DOHH2 (cell line): ENCODE measurements at regions not wholly inside any gene's neighbourhood (a gene's known extent, or its start where the extent isn't known, plus 50 kb on each side); places are given as distances from the start of the nearest gene placed in this dataset.

ENCODE experiments used
- H3F3A ChIP-seq: fragments of 200-600 bp; sonication (generic), shearing (Covaris generic); 2 replicates; pipeline ENCODE4 v1.6.0; 2016; ENCODE audit warnings: antibody characterized with exemption, mild to moderate bottlenecking; ENCODE audit not compliant: control insufficient read depth, insufficient read depth
- H3K27ac ChIP-seq: fragments of 200-600 bp; sonication (generic); 2 replicates; pipeline ENCODE4 v1.5.1; 2014; ENCODE audit warnings: low read depth, mild to moderate bottlenecking, low read length, moderate library complexity
- H3K27me3 ChIP-seq: fragments of 200-600 bp; sonication (generic); 2 replicates; pipeline ENCODE4 v1.6.1; 2014; ENCODE audit warnings: mild to moderate bottlenecking, low read length, mixed read lengths; ENCODE audit not compliant: control insufficient read depth
- H3K36me3 ChIP-seq: fragments of 200-600 bp; sonication (generic); 2 replicates; pipeline ENCODE4 v1.6.1; 2014; ENCODE audit warnings: mild to moderate bottlenecking, low read length, moderate library complexity, mixed read lengths; ENCODE audit not compliant: control insufficient read depth
- H3K4me1 ChIP-seq: fragments of 200-600 bp; sonication (generic); 2 replicates; pipeline ENCODE4 v1.6.1; 2014; ENCODE audit warnings: mild to moderate bottlenecking, low read length, mixed read lengths; ENCODE audit not compliant: control insufficient read depth
- H3K4me2 ChIP-seq: fragments of 200-600 bp; sonication (generic); 2 replicates; pipeline ENCODE4 v1.6.0; 2014; ENCODE audit warnings: mild to moderate bottlenecking, low read length, moderate library complexity
- H3K4me3 ChIP-seq: fragments of 200-600 bp; sonication (generic); 2 replicates; pipeline ENCODE4 v1.5.1; 2014; ENCODE audit warnings: mild to moderate bottlenecking, low read length, mixed read lengths
- H3K79me2 ChIP-seq: fragments of 200-600 bp; sonication (generic); 2 replicates; pipeline ENCODE4 v1.6.1; 2014; ENCODE audit warnings: mild to moderate bottlenecking, low read length, mixed read lengths; ENCODE audit not compliant: control insufficient read depth
- H3K9me2 ChIP-seq: fragments of 200-600 bp; sonication (generic); replicated peaks from 2 replicates; pipeline ENCODE4 v1.6.1; 2014; ENCODE audit warnings: mild to moderate bottlenecking, low read length, mixed read lengths; ENCODE audit not compliant: control insufficient read depth
- H3K9me3 ChIP-seq: fragments of 200-600 bp; sonication (generic); 2 replicates; pipeline ENCODE4 v1.6.1; 2014; ENCODE audit warnings: antibody characterized with exemption, low read length, mixed read lengths; ENCODE audit not compliant: control insufficient read depth, insufficient read depth
- H4K20me1 ChIP-seq: fragments of 200-600 bp; sonication (generic); 2 replicates; pipeline ENCODE4 v1.6.0; 2014; ENCODE audit warnings: low read depth, mild to moderate bottlenecking, antibody characterized with exemption, low read length, moderate library complexity; ENCODE audit not compliant: control insufficient read depth, insufficient read depth
- CTCF ChIP-seq: fragments of 200-600 bp; sonication (generic); IDR thresholded peaks from one replicate; pipeline ENCODE4 v1.5.1; 2014; ENCODE audit warnings: antibody characterized with exemption, mild to moderate bottlenecking, low read depth, low read length; ENCODE audit not compliant: poor library complexity, severe bottlenecking
- EZH2phosphoT487 ChIP-seq: fragments of 200-600 bp; sonication (generic); IDR thresholded peaks from 2 replicates; pipeline ENCODE4 v1.6.1; 2017; ENCODE audit warnings: borderline replicate concordance, mild to moderate bottlenecking, antibody characterized with exemption, low read length, moderate library complexity, mixed read lengths

- Histone ChIP-seq H3F3A (no peaks in the 10 kb centered on the region), H3K27me3 (no peaks in the 10 kb centered on the region), H3K4me2 (no peak overlapping the region), H3K36me3 (no peaks in the 10 kb centered on the region), H3K4me3 (no peak overlapping the region), H3K9me3 (no peaks in the 10 kb centered on the region), H4K20me1 (no peaks in the 10 kb centered on the region), H3K4me1 (no peaks in the 10 kb centered on the region), H3K27ac (no peak overlapping the region), H3K9me2 (no peaks in the 10 kb centered on the region), H3K79me2 (no peaks in the 10 kb centered on the region)
- TF ChIP-seq EZH2phosphoT487 (no peak), CTCF (no peak)
Measured at GRCh38 chr17:65324611-65325342, 187.6 kb downstream of the RGS9 start.

- Histone ChIP-seq H3K79me2 (no peaks in the 10 kb centered on the region), H3K4me2 (no peak overlapping the region), H3F3A (no peaks in the 10 kb centered on the region), H3K9me3 (no peaks in the 10 kb centered on the region), H3K36me3 (no peaks in the 10 kb centered on the region), H3K4me1 (no peaks in the 10 kb centered on the region), H3K4me3 (no peak overlapping the region), H3K27ac (no peak overlapping the region), H3K27me3 (no peaks in the 10 kb centered on the region), H4K20me1 (no peaks in the 10 kb centered on the region), H3K9me2 (no peaks in the 10 kb centered on the region)
- TF ChIP-seq CTCF (no peak), EZH2phosphoT487 (no peak)
Measured at GRCh38 chr17:65323049-65323448, 185.9 kb downstream of the RGS9 start.

GRCh38 chr17:65320820-65321219 lies 183.7 kb downstream of the RGS9 start:
- TF ChIP-seq CTCF (no peak), EZH2phosphoT487 (no peak)
- Histone ChIP-seq H3K79me2 (no peaks in the 10 kb centered on the region), H3K27ac (no peak overlapping the region), H3K4me3 (no peak overlapping the region), H3K27me3 (peaks cover 7% of the 10 kb centered on the region), H3K4me1 (no peaks in the 10 kb centered on the region), H3K9me2 (no peaks in the 10 kb centered on the region), H3K4me2 (no peak overlapping the region), H3K9me3 (no peaks in the 10 kb centered on the region), H4K20me1 (no peaks in the 10 kb centered on the region), H3F3A (no peaks in the 10 kb centered on the region), H3K36me3 (no peaks in the 10 kb centered on the region)
